ENCODE measurements at regions not wholly inside any gene's neighbourhood (a gene's known extent, or its start where the extent isn't known, plus 50 kb on each side); places are given as distances from the start of the nearest gene placed in this dataset.

DNA sequence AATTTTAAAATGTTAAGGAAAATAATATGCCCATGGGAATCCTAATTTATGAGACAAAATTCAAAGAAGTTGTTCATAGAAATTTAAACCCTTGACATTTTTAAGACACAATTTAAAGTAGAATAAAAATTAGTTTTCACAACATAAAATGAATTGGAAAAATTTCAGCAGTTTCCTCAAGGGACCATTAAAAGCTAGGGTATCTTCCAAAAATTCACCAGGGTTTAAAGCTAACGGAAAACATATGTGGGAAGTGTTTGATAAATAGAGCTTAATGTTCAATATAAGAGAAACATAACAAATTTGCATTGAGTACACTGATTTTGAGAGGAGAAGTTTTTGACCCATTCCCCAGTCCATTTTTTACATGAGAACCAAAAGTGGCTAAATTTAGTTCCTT lies 228.9 kb upstream of the TTC29 start:
- TF ChIP-seq, protein P1, sequence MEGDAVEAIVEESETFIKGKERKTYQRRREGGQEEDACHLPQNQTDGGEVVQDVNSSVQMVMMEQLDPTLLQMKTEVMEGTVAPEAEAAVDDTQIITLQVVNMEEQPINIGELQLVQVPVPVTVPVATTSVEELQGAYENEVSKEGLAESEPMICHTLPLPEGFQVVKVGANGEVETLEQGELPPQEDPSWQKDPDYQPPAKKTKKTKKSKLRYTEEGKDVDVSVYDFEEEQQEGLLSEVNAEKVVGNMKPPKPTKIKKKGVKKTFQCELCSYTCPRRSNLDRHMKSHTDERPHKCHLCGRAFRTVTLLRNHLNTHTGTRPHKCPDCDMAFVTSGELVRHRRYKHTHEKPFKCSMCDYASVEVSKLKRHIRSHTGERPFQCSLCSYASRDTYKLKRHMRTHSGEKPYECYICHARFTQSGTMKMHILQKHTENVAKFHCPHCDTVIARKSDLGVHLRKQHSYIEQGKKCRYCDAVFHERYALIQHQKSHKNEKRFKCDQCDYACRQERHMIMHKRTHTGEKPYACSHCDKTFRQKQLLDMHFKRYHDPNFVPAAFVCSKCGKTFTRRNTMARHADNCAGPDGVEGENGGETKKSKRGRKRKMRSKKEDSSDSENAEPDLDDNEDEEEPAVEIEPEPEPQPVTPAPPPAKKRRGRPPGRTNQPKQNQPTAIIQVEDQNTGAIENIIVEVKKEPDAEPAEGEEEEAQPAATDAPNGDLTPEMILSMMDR (IDR thresholded peaks at IDR 0.05; ENCODE audit: poor library complexity): no peak
- TF ChIP-seq EZH2phosphoT487 (IDR thresholded peaks at IDR 0.05; ENCODE audit: low read depth, severe bottlenecking, unreplicated experiment) (no peak), EZH2 (IDR thresholded peaks at IDR 0.05; ENCODE audit: borderline replicate concordance) (no peak)
- 59% methylated on average over 1 of the region's 1 CpG for WGBS (ENCODE audit: low lambda C conversion rate, missing lambda C conversion rate)

DNA sequence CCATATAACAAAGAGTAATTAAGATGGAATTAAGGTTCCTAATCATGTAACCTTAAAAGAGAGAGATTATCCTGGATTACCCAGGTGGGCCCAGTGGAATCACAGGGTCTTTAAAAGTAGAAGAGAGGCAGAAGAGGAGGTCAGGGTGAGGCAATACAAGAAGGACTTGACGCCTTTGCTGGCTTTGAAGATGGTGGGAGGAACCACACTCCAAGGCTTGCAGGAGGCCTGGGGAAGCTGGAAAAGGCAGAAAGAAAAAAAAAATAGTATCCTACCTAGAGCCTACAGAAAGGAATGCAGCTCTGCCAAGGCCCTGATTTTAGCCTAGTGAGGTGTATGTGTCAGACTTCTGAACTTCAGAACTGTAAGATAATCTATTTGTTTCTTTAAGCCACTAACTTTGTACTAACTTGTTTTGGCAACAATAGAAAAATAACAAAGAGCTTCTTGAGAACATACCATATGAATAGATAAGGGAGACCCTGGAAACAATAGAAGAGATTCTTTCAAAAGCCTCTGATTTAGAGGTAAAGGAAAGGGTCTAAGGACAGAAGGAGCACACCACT lies 229.9 kb upstream of the TTC29 start:
- 93% methylated on average over 1 of the region's 1 CpG for WGBS (ENCODE audit: low lambda C conversion rate, missing lambda C conversion rate)

More for the DNA sequence above, 228.9 kb upstream of the TTC29 start:
- Histone ChIP-seq H3K9me3 (ENCODE audit: low read depth) (no peaks in the 10 kb centered on the region), H2AFZ (no peak overlapping the region), H3K4me2 (no peak overlapping the region), H3K79me2 (no peaks in the 10 kb centered on the region), H3K36me3 (replicated peaks; ENCODE audit: insufficient read depth, low read depth) (no peaks in the 10 kb centered on the region), H3K27me3 (no peaks in the 10 kb centered on the region), H3K4me1 (ENCODE audit: insufficient read depth) (no peaks in the 10 kb centered on the region), H3K9me2 (replicated peaks; ENCODE audit: insufficient read depth) (no peaks in the 10 kb centered on the region), H4K20me1 (ENCODE audit: insufficient read depth, poor library complexity, severe bottlenecking) (no peaks in the 10 kb centered on the region), H3K4me3 (no peak overlapping the region), H3K27ac (no peak overlapping the region)
- no peak for DNase-seq (ENCODE audit: low spot score)

DNA sequence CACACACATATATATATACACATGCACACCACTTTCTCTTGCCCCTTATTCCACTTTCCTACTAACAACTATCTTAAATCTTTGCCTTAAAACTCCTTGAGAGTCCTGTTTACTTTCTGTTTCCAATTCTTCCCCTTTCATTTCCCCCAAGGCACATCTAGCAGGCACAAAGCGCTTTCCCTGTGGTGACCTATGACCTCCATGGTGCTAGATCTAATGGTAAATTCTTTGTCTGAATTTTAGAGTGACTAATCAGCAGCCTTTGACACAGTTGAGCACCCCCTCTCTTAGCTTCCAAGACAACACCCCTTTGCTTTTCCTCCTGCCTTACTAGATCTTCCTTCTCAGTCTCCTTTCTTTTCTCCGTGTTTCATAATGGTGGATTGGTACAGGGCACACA lies 236.4 kb upstream of the TTC29 start:
- H3K4me1 ChIP-seq (ENCODE audit: insufficient read depth): no peaks in the 10 kb centered on the region
- no peak for DNase-seq (ENCODE audit: low spot score)
- no peaks in the 10 kb centered on the region for H4K20me1 ChIP-seq (ENCODE audit: insufficient read depth, poor library complexity, severe bottlenecking)
- H3K27ac ChIP-seq: no peak overlapping the region
- no peaks in the 10 kb centered on the region for H3K9me2 ChIP-seq (replicated peaks; ENCODE audit: insufficient read depth)
- TF ChIP-seq EZH2phosphoT487 (IDR thresholded peaks at IDR 0.05; ENCODE audit: low read depth, severe bottlenecking, unreplicated experiment) (no peak), EZH2 (IDR thresholded peaks at IDR 0.05; ENCODE audit: borderline replicate concordance) (no peak)
- TF ChIP-seq, protein P1 (IDR thresholded peaks at IDR 0.05; ENCODE audit: poor library complexity): no peak
- H3K4me3 ChIP-seq: no peak overlapping the region
- 83% methylated on average over 2 of the region's 2 CpGs for WGBS (ENCODE audit: low lambda C conversion rate, missing lambda C conversion rate)
- H3K36me3 ChIP-seq (replicated peaks; ENCODE audit: insufficient read depth, low read depth): no peaks in the 10 kb centered on the region
- H2AFZ ChIP-seq: no peak overlapping the region
- no peak overlapping the region for H3K4me2 ChIP-seq
- H3K9me3 ChIP-seq (ENCODE audit: low read depth): no peaks in the 10 kb centered on the region
- no peaks in the 10 kb centered on the region for H3K79me2 ChIP-seq
- no peaks in the 10 kb centered on the region for H3K27me3 ChIP-seq

More for the DNA sequence above, 229.9 kb upstream of the TTC29 start:
- H3K4me3 ChIP-seq: no peak overlapping the region
- H3K9me2 ChIP-seq (replicated peaks; ENCODE audit: insufficient read depth): no peaks in the 10 kb centered on the region
- no peaks in the 10 kb centered on the region for H3K9me3 ChIP-seq (ENCODE audit: low read depth)
- H3K79me2 ChIP-seq: no peaks in the 10 kb centered on the region
- no peak overlapping the region for H2AFZ ChIP-seq
- H4K20me1 ChIP-seq (ENCODE audit: insufficient read depth, poor library complexity, severe bottlenecking): no peaks in the 10 kb centered on the region
- TF ChIP-seq EZH2phosphoT487 (IDR thresholded peaks at IDR 0.05; ENCODE audit: low read depth, severe bottlenecking, unreplicated experiment) (no peak), EZH2 (IDR thresholded peaks at IDR 0.05; ENCODE audit: borderline replicate concordance) (no peak)
- TF ChIP-seq, protein P1 (IDR thresholded peaks at IDR 0.05; ENCODE audit: poor library complexity): no peak
- H3K4me1 ChIP-seq (ENCODE audit: insufficient read depth): no peaks in the 10 kb centered on the region
- H3K36me3 ChIP-seq (replicated peaks; ENCODE audit: insufficient read depth, low read depth): no peaks in the 10 kb centered on the region
- no peak overlapping the region for H3K27ac ChIP-seq
- DNase-seq (ENCODE audit: low spot score): no peak
- H3K4me2 ChIP-seq: no peak overlapping the region
- H3K27me3 ChIP-seq: no peaks in the 10 kb centered on the region

DNA sequence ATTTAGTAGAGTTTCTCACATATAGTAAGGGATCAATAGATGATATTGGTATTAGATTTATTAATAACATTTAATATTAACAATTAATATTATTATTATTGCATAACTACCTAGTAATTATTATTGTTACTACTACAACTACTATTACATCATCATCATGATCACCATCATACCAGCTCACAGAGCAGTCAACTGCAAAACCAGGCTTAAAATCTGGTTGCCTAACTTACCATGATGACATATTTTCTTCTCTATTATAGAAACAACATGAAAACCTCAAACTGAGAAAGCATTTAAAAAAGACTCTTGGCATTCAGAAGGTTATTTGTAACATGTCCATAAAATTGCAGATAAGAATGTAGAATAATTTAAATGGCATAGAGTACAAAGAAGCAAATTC lies 247.0 kb upstream of the TTC29 start:
- Histone ChIP-seq H3K4me2 (no peak overlapping the region), H2AFZ (no peak overlapping the region), H3K27ac (no peak overlapping the region), H4K20me1 (ENCODE audit: insufficient read depth, poor library complexity, severe bottlenecking) (no peaks in the 10 kb centered on the region), H3K79me2 (no peaks in the 10 kb centered on the region), H3K27me3 (no peaks in the 10 kb centered on the region), H3K4me3 (no peak overlapping the region), H3K36me3 (replicated peaks; ENCODE audit: insufficient read depth, low read depth) (no peaks in the 10 kb centered on the region), H3K9me2 (replicated peaks; ENCODE audit: insufficient read depth) (no peaks in the 10 kb centered on the region), H3K4me1 (ENCODE audit: insufficient read depth) (no peaks in the 10 kb centered on the region), H3K9me3 (ENCODE audit: low read depth) (no peaks in the 10 kb centered on the region)
- no peak for DNase-seq (ENCODE audit: low spot score)
- TF ChIP-seq EZH2phosphoT487 (IDR thresholded peaks at IDR 0.05; ENCODE audit: low read depth, severe bottlenecking, unreplicated experiment): no peak
- no peak for TF ChIP-seq EZH2 (IDR thresholded peaks at IDR 0.05; ENCODE audit: borderline replicate concordance)
